GM21526 (cell line): ENCODE measurements at regions not wholly inside any gene's neighbourhood (a gene's known extent, or its start where the extent isn't known, plus 50 kb on each side); places are given as distances from the start of the nearest gene placed in this dataset.

Experiments used
- ATAC-seq: cut with Tn5 transposase; IDR thresholded peaks from one replicate; pipeline ENCODE4 v1.9.1; 2021; ENCODE audit warnings: moderate library complexity; ENCODE audit not compliant: unreplicated experiment, low FRiP score

- ATAC-seq: no peak
These were observed 597.7 kb downstream of the OTOL1 start for GRCh38 chr3:162094301-162094700.

GRCh38 chr3:162096874-162097273 is 600.3 kb downstream of the OTOL1 start:
- no peak for ATAC-seq

GRCh38 chr3:162103808-162104207 is 607.2 kb downstream of the OTOL1 start:
- no peak for ATAC-seq

GRCh38 chr3:162111861-162112260 is 615.3 kb downstream of the OTOL1 start:
- no peak for ATAC-seq

- ATAC-seq: no peak
These were observed 616.1 kb downstream of the OTOL1 start for GRCh38 chr3:162112719-162113118.

- no peak for ATAC-seq
These were observed 621.4 kb downstream of the OTOL1 start for GRCh38 chr3:162117961-162118360.

GRCh38 chr3:162119651-162120050 is 623.0 kb downstream of the OTOL1 start:
- no peak for ATAC-seq

GRCh38 chr3:162122405-162122804 is 625.8 kb downstream of the OTOL1 start:
- ATAC-seq: no peak

- ATAC-seq: no peak
These were observed 629.2 kb downstream of the OTOL1 start for GRCh38 chr3:162125790-162126189.

GRCh38 chr3:162130582-162130981 is 634.0 kb downstream of the OTOL1 start:
- no peak for ATAC-seq

GRCh38 chr3:162132981-162133380 is 636.4 kb downstream of the OTOL1 start:
- no peak for ATAC-seq

GRCh38 chr3:162134571-162134970 is 638.0 kb downstream of the OTOL1 start:
- ATAC-seq: no peak

GRCh38 chr3:162136136-162136535 is 639.5 kb downstream of the OTOL1 start:
- no peak for ATAC-seq

- ATAC-seq: no peak
These were observed 641.9 kb downstream of the OTOL1 start for GRCh38 chr3:162138509-162138908.

GRCh38 chr3:162139841-162140240 is 643.2 kb downstream of the OTOL1 start:
- ATAC-seq: no peak

GRCh38 chr3:162141272-162141791 is 644.7 kb downstream of the OTOL1 start:
- ATAC-seq: no peak

GRCh38 chr3:162142511-162142910 is 645.9 kb downstream of the OTOL1 start:
- no peak for ATAC-seq

GRCh38 chr3:162143180-162143579 is 646.6 kb downstream of the OTOL1 start:
- no peak for ATAC-seq

- no peak for ATAC-seq
These were observed 651.4 kb downstream of the OTOL1 start for GRCh38 chr3:162147996-162148395.

GRCh38 chr3:162150790-162151189 is 654.2 kb downstream of the OTOL1 start:
- no peak for ATAC-seq

GRCh38 chr3:162152636-162153035 is 656.0 kb downstream of the OTOL1 start:
- ATAC-seq: no peak

GRCh38 chr3:162161595-162161994 is 665.0 kb downstream of the OTOL1 start:
- no peak for ATAC-seq

- ATAC-seq: no peak
These were observed 668.7 kb downstream of the OTOL1 start for GRCh38 chr3:162165346-162165745.
